DOHH2 (cell line): ENCODE measurements at regions not wholly inside any gene's neighbourhood (a gene's known extent, or its start where the extent isn't known, plus 50 kb on each side); places are given as distances from the start of the nearest gene placed in this dataset.

Experiments
- H3F3A ChIP-seq: fragments of 200-600 bp; sonication (generic), shearing (Covaris generic); 2 replicates; pipeline ENCODE4 v1.6.0; 2016; ENCODE audit warnings: antibody characterized with exemption, mild to moderate bottlenecking; ENCODE audit not compliant: control insufficient read depth, insufficient read depth
- H3K27ac ChIP-seq: fragments of 200-600 bp; sonication (generic); 2 replicates; pipeline ENCODE4 v1.5.1; 2014; ENCODE audit warnings: low read depth, mild to moderate bottlenecking, low read length, moderate library complexity
- H3K27me3 ChIP-seq: fragments of 200-600 bp; sonication (generic); 2 replicates; pipeline ENCODE4 v1.6.1; 2014; ENCODE audit warnings: mild to moderate bottlenecking, low read length, mixed read lengths; ENCODE audit not compliant: control insufficient read depth
- H3K36me3 ChIP-seq: fragments of 200-600 bp; sonication (generic); 2 replicates; pipeline ENCODE4 v1.6.1; 2014; ENCODE audit warnings: mild to moderate bottlenecking, low read length, moderate library complexity, mixed read lengths; ENCODE audit not compliant: control insufficient read depth
- H3K4me1 ChIP-seq: fragments of 200-600 bp; sonication (generic); 2 replicates; pipeline ENCODE4 v1.6.1; 2014; ENCODE audit warnings: mild to moderate bottlenecking, low read length, mixed read lengths; ENCODE audit not compliant: control insufficient read depth
- H3K4me2 ChIP-seq: fragments of 200-600 bp; sonication (generic); 2 replicates; pipeline ENCODE4 v1.6.0; 2014; ENCODE audit warnings: mild to moderate bottlenecking, low read length, moderate library complexity
- H3K4me3 ChIP-seq: fragments of 200-600 bp; sonication (generic); 2 replicates; pipeline ENCODE4 v1.5.1; 2014; ENCODE audit warnings: mild to moderate bottlenecking, low read length, mixed read lengths
- H3K79me2 ChIP-seq: fragments of 200-600 bp; sonication (generic); 2 replicates; pipeline ENCODE4 v1.6.1; 2014; ENCODE audit warnings: mild to moderate bottlenecking, low read length, mixed read lengths; ENCODE audit not compliant: control insufficient read depth
- H3K9me2 ChIP-seq: fragments of 200-600 bp; sonication (generic); replicated peaks from 2 replicates; pipeline ENCODE4 v1.6.1; 2014; ENCODE audit warnings: mild to moderate bottlenecking, low read length, mixed read lengths; ENCODE audit not compliant: control insufficient read depth
- H3K9me3 ChIP-seq: fragments of 200-600 bp; sonication (generic); 2 replicates; pipeline ENCODE4 v1.6.1; 2014; ENCODE audit warnings: antibody characterized with exemption, low read length, mixed read lengths; ENCODE audit not compliant: control insufficient read depth, insufficient read depth
- H4K20me1 ChIP-seq: fragments of 200-600 bp; sonication (generic); 2 replicates; pipeline ENCODE4 v1.6.0; 2014; ENCODE audit warnings: low read depth, mild to moderate bottlenecking, antibody characterized with exemption, low read length, moderate library complexity; ENCODE audit not compliant: control insufficient read depth, insufficient read depth
- CTCF ChIP-seq: fragments of 200-600 bp; sonication (generic); IDR thresholded peaks from one replicate; pipeline ENCODE4 v1.5.1; 2014; ENCODE audit warnings: antibody characterized with exemption, mild to moderate bottlenecking, low read depth, low read length; ENCODE audit not compliant: poor library complexity, severe bottlenecking
- EZH2phosphoT487 ChIP-seq: fragments of 200-600 bp; sonication (generic); IDR thresholded peaks from 2 replicates; pipeline ENCODE4 v1.6.1; 2017; ENCODE audit warnings: borderline replicate concordance, mild to moderate bottlenecking, antibody characterized with exemption, low read length, moderate library complexity, mixed read lengths

GRCh38 chr10:29767968-29768367 is 133.2 kb upstream of the SVIL start:
- no peak overlapping the region for H3K4me3 ChIP-seq
- H3K4me2 ChIP-seq = no peak overlapping the region
- no peaks in the 10 kb centered on the region for H3F3A ChIP-seq
- no peaks in the 10 kb centered on the region for H3K36me3 ChIP-seq
- no peak overlapping the region for H3K27ac ChIP-seq
- no peaks in the 10 kb centered on the region for H4K20me1 ChIP-seq
- H3K9me3 ChIP-seq = no peaks in the 10 kb centered on the region
- H3K27me3 ChIP-seq = no peaks in the 10 kb centered on the region
- H3K4me1 ChIP-seq = peaks cover 7% of the 10 kb centered on the region
- no peaks in the 10 kb centered on the region for H3K9me2 ChIP-seq
- TF ChIP-seq CTCF (no peak), EZH2phosphoT487 (no peak)
- H3K79me2 ChIP-seq = no peaks in the 10 kb centered on the region

GRCh38 chr10:29766753-29767152 is 132.0 kb upstream of the SVIL start:
- Histone ChIP-seq H3K79me2 (no peaks in the 10 kb centered on the region), H3K4me3 (no peak overlapping the region), H3K9me2 (no peaks in the 10 kb centered on the region), H4K20me1 (no peaks in the 10 kb centered on the region), H3F3A (no peaks in the 10 kb centered on the region), H3K4me2 (no peak overlapping the region), H3K9me3 (no peaks in the 10 kb centered on the region), H3K27ac (no peak overlapping the region), H3K36me3 (no peaks in the 10 kb centered on the region), H3K27me3 (no peaks in the 10 kb centered on the region), H3K4me1 (no peaks in the 10 kb centered on the region)
- TF ChIP-seq EZH2phosphoT487 (no peak), CTCF (no peak)

- H3K4me3 ChIP-seq = no peak overlapping the region
- no peak overlapping the region for H3K4me2 ChIP-seq
- no peaks in the 10 kb centered on the region for H3K27me3 ChIP-seq
- H3K9me2 ChIP-seq = no peaks in the 10 kb centered on the region
- H3K79me2 ChIP-seq = no peaks in the 10 kb centered on the region
- H3K27ac ChIP-seq = no peak overlapping the region
- H4K20me1 ChIP-seq = no peaks in the 10 kb centered on the region
- H3K36me3 ChIP-seq = no peaks in the 10 kb centered on the region
- no peaks in the 10 kb centered on the region for H3F3A ChIP-seq
- H3K9me3 ChIP-seq = no peaks in the 10 kb centered on the region
- TF ChIP-seq CTCF (no peak), EZH2phosphoT487 (no peak)
- no peaks in the 10 kb centered on the region for H3K4me1 ChIP-seq
These were observed 130.6 kb upstream of the SVIL start for GRCh38 chr10:29765330-29765729.

GRCh38 chr10:29763396-29763795 is 128.6 kb upstream of the SVIL start:
- H3K4me2 ChIP-seq = no peak overlapping the region
- TF ChIP-seq EZH2phosphoT487 (no peak), CTCF (no peak)
- H3K9me2 ChIP-seq = no peaks in the 10 kb centered on the region
- no peak overlapping the region for H3K27ac ChIP-seq
- no peaks in the 10 kb centered on the region for H3K36me3 ChIP-seq
- H3F3A ChIP-seq = no peaks in the 10 kb centered on the region
- no peaks in the 10 kb centered on the region for H3K27me3 ChIP-seq
- H3K9me3 ChIP-seq = no peaks in the 10 kb centered on the region
- no peaks in the 10 kb centered on the region for H3K4me1 ChIP-seq
- H3K4me3 ChIP-seq = no peak overlapping the region
- no peaks in the 10 kb centered on the region for H4K20me1 ChIP-seq
- no peaks in the 10 kb centered on the region for H3K79me2 ChIP-seq
